SK-N-SH treated with all-trans-retinoic acid at 6 μM for 48 hours (cell line): ENCODE measurements at regions not wholly inside any gene's neighbourhood (a gene's known extent, or its start where the extent isn't known, plus 50 kb on each side); places are given as distances from the start of the nearest gene placed in this dataset.

ENCODE experiments used
- ATAC-seq: fragments of 200-7000 bp; cut with Tn5 transposase; 3 replicates; pipeline ENCODE4 v1.9.1; 2020; ENCODE audit warnings: mild to moderate bottlenecking, moderate library complexity
- ARNTL ChIP-seq: fragments of 450-650 bp; formaldehyde crosslinking; IDR thresholded peaks from 2 replicates; pipeline ENCODE4 v1.5.0; 2020; ENCODE audit warnings: low read depth, mild to moderate bottlenecking, moderate library complexity, borderline replicate concordance
- BACH2 ChIP-seq: fragments of 250-450 bp; sonication (Bioruptor Pico); IDR thresholded peaks from 2 replicates; pipeline ENCODE4 v1.9.0; 2021; ENCODE audit warnings: mild to moderate bottlenecking, borderline replicate concordance
- CSDC2 ChIP-seq: fragments of 250-450 bp; sonication (Bioruptor Pico); IDR thresholded peaks from 2 replicates; pipeline ENCODE4 v1.5.0; 2020; ENCODE audit warnings: mild to moderate bottlenecking, moderate library complexity
- ESRRG ChIP-seq: fragments of 250-450 bp; sonication (Bioruptor Pico); IDR thresholded peaks from 2 replicates; pipeline ENCODE4 v1.6.1; 2021; ENCODE audit warnings: mild to moderate bottlenecking
- GLIS3 ChIP-seq: fragments of 250-450 bp; sonication (Bioruptor Pico); IDR thresholded peaks from 2 replicates; pipeline ENCODE4 v1.5.0; 2020; ENCODE audit warnings: mild to moderate bottlenecking, moderate library complexity
- ISL1 ChIP-seq: fragments of 250-450 bp; sonication (Bioruptor Pico); IDR thresholded peaks from 2 replicates; pipeline ENCODE4 v2.1.2; 2022; ENCODE audit warnings: mild to moderate bottlenecking, moderate library complexity
- OSR1 ChIP-seq: fragments of 250-450 bp; sonication (Bioruptor Pico); IDR thresholded peaks from 2 replicates; pipeline ENCODE4 v1.8.0; 2022; ENCODE audit warnings: moderate library complexity, mild to moderate bottlenecking, inconsistent platforms
- PATZ1 ChIP-seq: fragments of 250-450 bp; sonication (Bioruptor Pico); IDR thresholded peaks from 2 replicates; pipeline ENCODE4 v1.8.0; 2020; ENCODE audit warnings: mild to moderate bottlenecking, moderate library complexity, borderline replicate concordance
- PPARA ChIP-seq: fragments of 250-450 bp; sonication (Bioruptor Pico); IDR thresholded peaks from 2 replicates; pipeline ENCODE4 v1.5.0; 2020; ENCODE audit warnings: mild to moderate bottlenecking, borderline replicate concordance
- SNAI2 ChIP-seq: fragments of 250-450 bp; sonication (Bioruptor Pico); IDR thresholded peaks from 2 replicates; pipeline ENCODE4 v1.5.0; 2020; ENCODE audit warnings: mild to moderate bottlenecking, moderate library complexity
- TCF4 ChIP-seq: fragments of 250-450 bp; sonication (Bioruptor Pico); IDR thresholded peaks from 2 replicates; pipeline ENCODE4 v1.8.0; 2021; ENCODE audit warnings: mild to moderate bottlenecking, moderate library complexity, borderline replicate concordance
- TOX ChIP-seq: fragments of 250-450 bp; sonication (Bioruptor Pico); IDR thresholded peaks from 2 replicates; pipeline ENCODE4 v1.8.0; 2021; ENCODE audit warnings: mild to moderate bottlenecking, moderate library complexity, borderline replicate concordance
- TSHZ2 ChIP-seq: fragments of 250-450 bp; sonication (Bioruptor Pico); IDR thresholded peaks from 2 replicates; pipeline ENCODE4 v1.5.0; 2020; ENCODE audit warnings: mild to moderate bottlenecking, moderate library complexity
- ZC3H10 ChIP-seq: fragments of 250-450 bp; sonication (Bioruptor Pico); IDR thresholded peaks from 2 replicates; pipeline ENCODE4 v1.5.1; 2021; ENCODE audit warnings: mild to moderate bottlenecking, moderate library complexity
- ZFP3 ChIP-seq: fragments of 250-450 bp; sonication (Bioruptor Pico); IDR thresholded peaks from 2 replicates; pipeline ENCODE4 v1.5.0; 2020; ENCODE audit warnings: mild to moderate bottlenecking, moderate library complexity
- ZFP30 ChIP-seq: fragments of 450-650 bp; formaldehyde crosslinking; IDR thresholded peaks from 2 replicates; pipeline ENCODE4 v1.5.0; 2022; ENCODE audit warnings: mild to moderate bottlenecking, moderate library complexity
- ZNF565 ChIP-seq: fragments of 450-650 bp; formaldehyde crosslinking; conservative IDR thresholded peaks from 2 replicates; pipeline ENCODE4 v1.5.0; 2020; ENCODE audit warnings: low read depth, mild to moderate bottlenecking, moderate library complexity
- ZNF70 ChIP-seq: fragments of 450-650 bp; formaldehyde crosslinking; IDR thresholded peaks from 2 replicates; pipeline ENCODE4 v1.5.0; 2020; ENCODE audit warnings: mild to moderate bottlenecking, moderate library complexity
- ZNF8 ChIP-seq: fragments of 450-650 bp; formaldehyde crosslinking; IDR thresholded peaks from 2 replicates; pipeline ENCODE4 v1.5.0; 2020; ENCODE audit warnings: mild to moderate bottlenecking, moderate library complexity
- TF ChIP-seq, protein P1 (sequence below): fragments of 250-450 bp; sonication (Bioruptor Pico); IDR thresholded peaks from 2 replicates; pipeline ENCODE4 v1.5.1; 2020; ENCODE audit warnings: low read depth, mild to moderate bottlenecking, moderate library complexity
- TF ChIP-seq, protein P2 (sequence below): fragments of 250-450 bp; sonication (Bioruptor Pico); IDR thresholded peaks from 2 replicates; pipeline ENCODE4 v1.5.1; 2021; ENCODE audit warnings: mild to moderate bottlenecking, moderate library complexity

GRCh38 chr9:30258094-30258493, 2126.3 kb upstream of the ACO1 start:
- peak; percentile 42; the same call in 1 of the 3 replicates for ATAC-seq
- TF ChIP-seq BACH2 (CRISPR knock-in tag), result no peak
- TF ChIP-seq TOX (CRISPR knock-in tag), result no peak
- TF ChIP-seq ZNF8 (CRISPR knock-in tag), result no peak
- no peak for TF ChIP-seq ESRRG (CRISPR knock-in tag)
- no peak for TF ChIP-seq CSDC2 (CRISPR knock-in tag)
- no peak for TF ChIP-seq TSHZ2
- no peak for TF ChIP-seq ISL1 (CRISPR knock-in tag)
- no peak for TF ChIP-seq ARNTL

DNA sequence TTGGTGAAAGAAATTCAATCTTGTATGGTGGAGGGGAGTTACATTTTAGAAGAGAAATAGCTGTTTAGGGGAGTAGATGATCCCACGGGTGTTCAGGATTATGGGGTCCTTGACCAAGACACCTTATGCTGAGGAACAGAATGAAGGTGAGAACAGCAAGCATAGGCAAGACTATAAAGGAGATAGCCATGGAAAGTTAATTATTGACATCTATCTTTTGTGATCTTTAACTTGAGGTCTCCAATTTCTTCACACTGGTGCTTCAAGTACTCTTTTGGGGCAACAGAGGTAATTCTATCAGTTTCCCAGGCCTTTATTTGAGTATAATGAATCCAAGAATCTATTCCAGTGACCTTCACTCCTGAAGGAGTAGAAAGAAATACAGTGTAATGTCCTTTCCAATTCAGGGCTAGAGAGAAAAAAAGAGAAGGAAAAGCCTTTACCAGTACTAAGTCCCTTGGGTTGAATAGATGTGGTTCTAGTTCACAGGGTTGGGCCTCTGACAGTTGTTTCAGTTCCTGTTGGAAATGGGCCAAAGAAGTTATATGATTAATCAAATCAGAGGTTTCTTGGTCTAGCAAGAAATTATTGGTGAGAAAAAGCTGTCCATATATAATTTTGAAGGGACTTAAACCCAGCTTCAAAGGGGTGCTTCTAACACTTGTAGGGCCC, 2104.1 kb upstream of the ACO1 start:
- ATAC-seq, result no peak
- TF ChIP-seq ZFP30 (CRISPR knock-in tag), result no peak
- TF ChIP-seq ZNF8 (CRISPR knock-in tag), result no peak
- no peak for TF ChIP-seq ZFP3 (CRISPR knock-in tag)
- no peak for TF ChIP-seq ESRRG (CRISPR knock-in tag)
- TF ChIP-seq TSHZ2, result no peak
- TF ChIP-seq ZNF565, result no peak
- no peak for TF ChIP-seq GLIS3 (CRISPR knock-in tag)
- TF ChIP-seq CSDC2 (CRISPR knock-in tag), result no peak
- TF ChIP-seq PATZ1, result no peak
- no peak for TF ChIP-seq TCF4 (CRISPR knock-in tag)
- no peak for TF ChIP-seq BACH2 (CRISPR knock-in tag)
- no peak for TF ChIP-seq TOX (CRISPR knock-in tag)
- TF ChIP-seq ISL1 (CRISPR knock-in tag), result no peak
- no peak for TF ChIP-seq OSR1 (CRISPR knock-in tag)
- TF ChIP-seq, protein P1, sequence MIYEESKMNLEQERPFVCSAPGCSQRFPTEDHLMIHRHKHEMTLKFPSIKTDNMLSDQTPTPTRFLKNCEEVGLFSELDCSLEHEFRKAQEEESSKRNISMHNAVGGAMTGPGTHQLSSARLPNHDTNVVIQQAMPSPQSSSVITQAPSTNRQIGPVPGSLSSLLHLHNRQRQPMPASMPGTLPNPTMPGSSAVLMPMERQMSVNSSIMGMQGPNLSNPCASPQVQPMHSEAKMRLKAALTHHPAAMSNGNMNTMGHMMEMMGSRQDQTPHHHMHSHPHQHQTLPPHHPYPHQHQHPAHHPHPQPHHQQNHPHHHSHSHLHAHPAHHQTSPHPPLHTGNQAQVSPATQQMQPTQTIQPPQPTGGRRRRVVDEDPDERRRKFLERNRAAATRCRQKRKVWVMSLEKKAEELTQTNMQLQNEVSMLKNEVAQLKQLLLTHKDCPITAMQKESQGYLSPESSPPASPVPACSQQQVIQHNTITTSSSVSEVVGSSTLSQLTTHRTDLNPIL (CRISPR knock-in tag), result no peak
- TF ChIP-seq SNAI2 (CRISPR knock-in tag), result no peak
- TF ChIP-seq, protein P2, sequence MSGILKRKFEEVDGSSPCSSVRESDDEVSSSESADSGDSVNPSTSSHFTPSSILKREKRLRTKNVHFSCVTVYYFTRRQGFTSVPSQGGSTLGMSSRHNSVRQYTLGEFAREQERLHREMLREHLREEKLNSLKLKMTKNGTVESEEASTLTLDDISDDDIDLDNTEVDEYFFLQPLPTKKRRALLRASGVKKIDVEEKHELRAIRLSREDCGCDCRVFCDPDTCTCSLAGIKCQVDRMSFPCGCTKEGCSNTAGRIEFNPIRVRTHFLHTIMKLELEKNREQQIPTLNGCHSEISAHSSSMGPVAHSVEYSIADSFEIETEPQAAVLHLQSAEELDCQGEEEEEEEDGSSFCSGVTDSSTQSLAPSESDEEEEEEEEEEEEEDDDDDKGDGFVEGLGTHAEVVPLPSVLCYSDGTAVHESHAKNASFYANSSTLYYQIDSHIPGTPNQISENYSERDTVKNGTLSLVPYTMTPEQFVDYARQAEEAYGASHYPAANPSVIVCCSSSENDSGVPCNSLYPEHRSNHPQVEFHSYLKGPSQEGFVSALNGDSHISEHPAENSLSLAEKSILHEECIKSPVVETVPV, result no peak
- TF ChIP-seq ZNF70 (CRISPR knock-in tag), result no peak
- no peak for TF ChIP-seq PPARA (CRISPR knock-in tag)
- TF ChIP-seq ZC3H10, result no peak
- TF ChIP-seq, all 23 proteins: peak for 0
